GM11168 (cell line): ENCODE measurements at regions not wholly inside any gene's neighbourhood (a gene's known extent, or its start where the extent isn't known, plus 50 kb on each side); places are given as distances from the start of the nearest gene placed in this dataset.

Experiments
- in situ Hi-C: fragments of 300-500 bp; cut with MboI; formaldehyde crosslinking; loops from one replicate; pipeline ENCODE4 v1.12.0; 2022; ENCODE audit warnings: low sequenced_read_pairs; ENCODE audit not compliant: unreplicated experiment

DNA sequence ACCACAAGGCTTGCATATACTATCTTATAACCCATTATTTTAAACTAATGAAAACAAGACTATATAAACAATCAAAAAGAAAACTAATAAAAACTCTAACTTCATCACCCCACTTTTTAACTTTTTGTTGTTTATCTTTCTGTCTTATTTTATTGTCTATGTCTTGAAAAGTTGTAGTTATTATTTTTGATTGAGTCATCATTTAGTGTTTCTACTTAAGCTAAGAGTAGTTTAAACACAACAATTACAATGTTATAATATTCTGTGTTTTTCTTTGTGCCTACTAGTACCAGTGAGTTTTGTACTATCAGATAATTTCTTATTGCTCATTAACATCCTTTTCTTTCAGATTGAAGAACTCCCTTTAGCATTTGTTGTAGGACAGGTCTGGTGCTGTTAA, 318.7 kb upstream of the ATP5MC3 start:
- in situ Hi-C loops, result no loop called here

DNA sequence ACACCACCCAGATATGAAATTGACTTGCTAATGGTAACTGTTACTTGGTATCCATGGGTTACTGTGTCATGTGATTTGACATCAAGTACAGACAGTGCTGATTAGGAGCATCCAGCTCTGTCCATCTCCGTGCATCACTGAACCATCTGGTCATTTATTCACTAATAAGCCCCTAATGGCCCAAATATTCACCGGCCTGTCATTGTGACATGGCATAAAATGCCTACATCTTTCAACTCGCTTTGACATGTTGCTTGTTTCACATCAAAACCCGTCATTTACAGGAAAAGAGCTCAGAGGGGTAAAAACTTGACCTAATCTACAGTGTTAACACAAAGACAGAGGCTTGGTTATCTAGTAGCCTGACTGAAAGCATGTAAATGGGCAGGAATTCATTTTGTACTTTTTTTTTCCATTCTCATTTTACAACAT, 308.9 kb upstream of the ATP5MC3 start:
- in situ Hi-C loops, result no loop called here

DNA sequence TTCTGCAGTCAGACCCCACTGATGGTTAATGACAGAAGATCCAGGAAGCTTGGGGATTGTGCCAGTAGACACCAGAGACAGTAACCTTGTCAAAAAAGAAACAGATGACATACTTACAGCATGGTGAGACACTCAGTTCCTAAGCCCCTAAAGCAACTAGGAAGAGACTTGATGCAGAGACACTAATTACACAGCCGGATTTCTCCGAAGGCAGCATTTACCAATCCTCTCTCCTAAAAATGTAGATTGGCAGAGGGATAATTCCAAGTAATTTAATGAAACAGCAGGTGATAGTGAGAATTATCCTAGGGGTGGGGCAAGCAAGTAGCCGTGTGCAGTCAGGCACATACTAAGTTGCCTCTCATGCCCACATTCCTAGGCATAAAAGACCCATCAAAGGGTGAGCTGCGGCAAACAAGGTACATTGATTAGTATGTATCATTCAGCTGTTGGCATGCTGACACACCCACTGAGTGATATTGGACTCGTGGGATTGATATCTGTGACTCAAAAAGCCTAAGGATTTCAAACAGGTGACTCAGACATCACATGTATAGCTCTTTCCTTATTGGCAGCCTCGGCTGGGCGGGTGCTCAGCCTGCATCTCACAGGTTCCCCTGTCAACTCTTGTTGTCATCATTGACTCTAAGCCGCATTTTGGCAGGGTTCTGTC, 296.7 kb upstream of the ATP5MC3 start:
- in situ Hi-C loops, result no loop called here

DNA sequence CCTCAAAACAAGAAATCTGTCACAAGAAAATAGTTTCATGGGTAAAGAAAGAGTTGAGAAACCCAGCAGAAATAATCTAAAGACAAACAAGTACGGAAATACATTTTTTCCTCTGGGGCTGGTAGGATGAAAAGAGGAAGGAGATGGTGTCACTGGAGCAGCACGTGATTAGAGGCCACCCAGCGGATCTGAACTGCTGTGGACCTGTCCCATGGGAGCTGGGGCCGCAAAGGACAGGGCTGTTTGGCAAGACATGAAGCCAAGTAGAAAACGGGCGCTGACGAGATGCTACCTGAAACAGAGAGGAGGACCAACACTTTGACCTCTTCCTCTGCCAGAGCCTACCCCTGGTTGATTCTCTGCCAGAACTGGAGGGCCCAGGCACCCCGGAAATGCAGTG, 295.4 kb upstream of the ATP5MC3 start:
- in situ Hi-C loops, result no loop called here

DNA sequence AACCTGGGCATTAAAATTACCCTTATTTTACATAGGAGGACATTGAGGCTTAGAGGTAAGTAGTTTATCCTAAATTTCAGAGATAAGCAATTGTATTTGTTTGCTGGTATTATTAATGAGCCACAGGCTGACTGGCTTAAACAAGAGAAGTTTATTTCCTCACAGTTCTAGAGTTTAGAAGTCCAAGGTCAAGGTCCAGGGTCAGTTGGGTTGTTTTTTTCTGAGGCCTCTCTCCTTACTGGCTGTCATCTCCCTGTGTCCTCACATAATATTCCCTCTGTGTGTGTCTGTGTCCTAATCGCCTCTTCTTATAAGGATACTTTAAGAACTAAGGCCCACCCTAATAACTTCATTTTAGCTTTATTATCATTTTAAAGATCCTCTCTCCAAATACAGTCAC, 294.9 kb upstream of the ATP5MC3 start:
- in situ Hi-C loops, result no loop called here

DNA sequence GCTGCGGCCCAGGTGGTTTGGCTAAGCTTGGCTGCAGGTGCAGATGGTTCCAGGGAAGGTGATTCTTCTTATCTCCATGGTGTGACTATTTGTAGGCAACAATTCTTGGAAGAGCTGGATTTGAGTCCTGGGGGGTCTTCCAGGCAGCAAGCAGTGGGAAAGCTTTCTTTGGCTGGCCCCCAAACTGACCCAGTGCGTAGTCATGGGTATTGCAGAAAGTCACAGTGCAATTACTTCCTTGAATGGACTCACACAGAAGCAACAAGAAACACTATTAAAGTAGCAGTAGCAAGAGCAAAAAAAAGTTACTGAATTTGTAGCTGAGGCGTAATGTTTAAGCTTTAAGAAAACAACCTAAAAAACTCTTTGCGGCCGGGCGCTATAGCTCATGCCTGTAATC, 293.6 kb upstream of the ATP5MC3 start:
- in situ Hi-C loops, result no loop called here

DNA sequence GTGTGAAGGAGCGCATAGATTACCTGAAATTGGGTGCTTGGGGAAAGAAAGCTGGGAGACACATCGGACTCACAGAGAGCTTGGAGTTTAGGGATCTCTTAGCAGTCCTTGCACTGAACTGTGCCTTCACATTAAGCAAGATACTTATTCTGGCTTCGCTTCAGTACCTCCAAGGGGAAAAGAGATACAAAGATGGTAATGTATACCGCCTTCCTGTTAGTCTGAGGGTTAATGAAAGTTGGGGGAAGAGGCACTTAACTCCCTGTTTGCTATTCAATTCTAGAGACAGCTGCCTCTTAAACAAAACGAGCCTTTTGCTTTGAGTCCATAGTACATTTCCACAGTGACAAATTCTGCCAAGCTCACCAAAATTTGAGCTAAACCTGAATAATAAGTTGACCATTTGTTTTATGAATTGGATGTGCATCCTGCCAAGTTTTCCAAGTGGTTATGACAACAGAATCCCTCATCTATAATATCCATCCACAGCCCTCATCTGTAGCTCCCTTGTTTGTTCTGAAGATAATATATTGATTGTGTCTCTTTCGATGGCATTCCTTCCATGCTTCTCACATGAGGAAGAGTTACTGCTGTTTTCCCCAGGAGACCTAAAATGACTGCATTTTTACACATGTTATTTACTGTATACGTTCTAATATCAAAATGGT, 287.1 kb upstream of the ATP5MC3 start:
- in situ Hi-C loops, result no loop called here

DNA sequence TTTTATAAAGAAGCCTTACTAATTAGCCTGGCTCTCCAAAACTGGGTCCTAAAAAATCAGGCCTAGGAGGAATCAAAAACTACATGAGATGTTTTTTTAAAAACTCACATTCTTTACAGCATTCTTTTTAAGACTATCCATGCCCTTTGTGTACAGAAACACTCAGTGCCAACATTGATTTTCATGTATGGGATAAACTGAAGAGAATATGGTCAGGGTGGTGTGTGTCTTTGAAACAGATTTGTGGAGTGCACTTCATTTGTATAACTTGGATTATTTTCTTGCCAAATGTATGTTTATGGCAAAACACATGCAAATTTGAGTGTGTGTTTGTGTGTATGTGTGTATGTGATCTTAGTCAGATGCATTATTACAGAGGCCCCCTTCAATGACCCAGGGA, 283.6 kb upstream of the ATP5MC3 start:
- in situ Hi-C loops, result no loop called here

DNA sequence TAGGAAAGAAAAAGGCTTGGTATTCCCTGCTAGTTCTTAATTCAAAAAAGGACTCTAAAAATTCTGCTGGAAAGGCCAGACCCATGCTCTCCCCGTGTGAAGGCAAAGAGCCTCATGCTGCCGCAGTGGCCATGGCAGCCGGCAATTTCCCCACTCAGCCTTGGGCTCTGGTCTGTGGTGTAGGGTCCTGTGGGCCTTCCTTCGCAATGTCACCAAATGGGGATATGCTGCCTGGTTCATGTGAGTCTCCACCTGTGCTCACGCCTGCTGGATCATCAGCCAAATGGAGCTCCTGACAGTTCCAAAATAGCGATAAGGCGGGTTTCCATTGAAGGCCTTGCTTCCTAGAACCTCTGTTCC, 282.8 kb upstream of the ATP5MC3 start:
- in situ Hi-C loops, result no loop called here

DNA sequence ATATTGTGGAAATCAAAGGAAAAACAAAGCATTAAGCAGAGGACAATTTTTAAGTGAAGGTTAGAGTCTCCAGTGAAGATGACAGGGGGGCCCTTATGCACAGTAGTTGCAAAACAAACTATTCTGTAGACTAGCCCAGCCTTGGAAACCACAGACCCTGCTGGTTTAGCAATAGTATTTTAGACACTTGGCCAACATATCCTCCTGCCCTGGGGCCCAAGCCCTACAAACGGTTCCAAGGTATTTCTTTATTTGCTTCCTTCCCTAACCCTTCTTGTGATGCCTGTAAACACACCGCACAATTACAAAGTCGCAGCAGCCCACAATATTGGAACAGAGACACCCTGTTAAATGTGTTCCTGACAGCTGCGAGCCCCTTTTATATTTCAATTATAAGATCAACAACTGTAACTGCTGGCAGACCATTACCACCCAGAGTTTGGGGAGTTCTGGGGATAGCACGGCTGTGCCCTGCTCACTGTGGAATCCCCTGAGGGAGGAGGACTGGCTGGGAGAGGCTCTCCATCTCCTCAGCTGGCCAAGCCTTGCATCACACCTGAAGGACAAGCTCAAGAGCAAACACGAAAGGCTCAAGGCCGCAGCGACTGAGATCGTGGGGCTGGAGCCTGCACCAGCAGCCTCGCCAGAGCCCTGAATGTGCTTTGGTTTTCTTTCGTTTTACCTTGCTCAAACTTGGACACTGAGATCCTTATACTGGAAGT, 282.2 kb upstream of the ATP5MC3 start:
- in situ Hi-C loops, result no loop called here

DNA sequence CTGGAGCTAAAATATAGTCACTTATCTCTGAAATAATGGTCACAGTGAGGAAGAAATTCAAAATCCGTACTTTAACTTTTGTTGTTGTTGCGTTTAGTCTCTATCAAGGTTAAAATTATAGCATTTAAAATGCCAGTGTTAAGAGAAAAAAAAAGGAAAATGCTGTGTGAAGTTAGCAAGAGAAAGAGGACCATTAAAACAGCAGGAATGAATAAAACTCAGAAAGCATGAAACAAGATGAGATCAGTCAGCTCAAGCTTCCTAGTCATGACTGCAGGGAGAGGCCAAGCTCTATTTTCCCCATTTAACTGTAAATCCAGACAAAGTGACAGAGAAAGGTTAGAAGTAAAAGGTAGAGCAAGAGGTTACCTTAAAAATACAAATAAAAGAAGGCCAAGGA, 281.7 kb upstream of the ATP5MC3 start:
- in situ Hi-C loops, result no loop called here

DNA sequence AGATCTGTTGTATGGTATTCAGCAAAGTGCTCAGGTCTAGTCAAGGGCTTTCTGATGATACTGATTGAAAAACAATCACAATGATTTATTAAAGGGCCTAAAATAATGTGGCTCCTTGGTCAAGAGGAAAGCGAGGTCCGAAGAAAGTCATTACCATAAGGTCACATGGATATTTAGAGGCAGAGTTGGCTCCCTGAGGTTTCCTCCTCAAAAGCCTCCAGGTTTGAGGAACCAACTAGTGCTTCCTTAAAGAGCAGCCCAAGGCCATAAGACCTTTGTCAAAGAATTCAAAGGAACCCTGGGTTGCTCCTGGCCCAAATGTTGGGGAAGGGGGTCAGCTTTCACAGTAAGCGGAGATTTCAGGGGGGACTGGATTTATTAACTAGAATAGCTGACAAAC, 280.7 kb upstream of the ATP5MC3 start:
- in situ Hi-C loops, result no loop called here

DNA sequence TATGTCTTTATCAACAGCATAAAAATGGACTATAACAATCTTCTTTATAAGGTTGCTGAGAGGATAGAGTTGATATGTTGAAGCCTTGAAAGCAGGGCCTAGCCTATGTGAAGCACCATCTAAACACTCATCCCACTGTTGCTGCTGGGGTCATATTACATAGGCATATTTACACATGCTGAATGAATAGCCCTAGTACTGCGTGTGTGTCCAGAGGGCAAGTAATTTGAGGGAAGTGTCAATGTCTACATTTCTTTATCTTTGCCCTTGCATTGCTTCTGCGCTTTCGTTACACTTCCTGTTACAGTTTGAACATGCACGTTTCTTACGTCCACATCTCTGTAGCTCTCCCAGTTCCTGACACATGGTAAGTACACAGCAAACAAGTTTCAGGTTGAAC, 280.3 kb upstream of the ATP5MC3 start:
- in situ Hi-C loops, result no loop called here

DNA sequence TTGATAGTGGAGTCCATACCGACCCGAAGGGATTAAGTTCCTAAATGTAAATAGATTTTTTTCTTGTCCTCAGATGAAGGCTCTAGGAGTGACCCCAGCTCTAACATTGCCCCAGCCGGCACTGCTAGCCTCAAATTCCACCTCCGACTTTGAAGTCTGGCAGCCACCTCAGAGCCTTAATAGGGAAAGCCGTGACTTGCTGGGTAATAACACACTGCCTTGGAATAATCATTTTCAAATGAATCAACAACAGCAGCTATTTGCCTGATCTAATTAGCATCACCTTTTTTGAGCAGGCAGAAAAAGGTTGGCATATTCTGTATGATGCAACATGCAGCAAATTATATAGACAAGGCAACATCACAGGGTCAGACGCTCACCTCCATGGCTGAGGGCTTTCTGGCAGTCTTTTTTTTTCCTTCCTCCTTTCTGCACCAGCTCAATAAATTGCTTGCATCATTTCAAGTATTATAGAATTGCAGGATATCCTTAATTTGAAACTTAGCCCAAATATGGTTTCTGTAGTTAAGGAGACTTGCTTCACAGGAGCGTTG, 276.5 kb upstream of the ATP5MC3 start:
- in situ Hi-C loops, result no loop called here

DNA sequence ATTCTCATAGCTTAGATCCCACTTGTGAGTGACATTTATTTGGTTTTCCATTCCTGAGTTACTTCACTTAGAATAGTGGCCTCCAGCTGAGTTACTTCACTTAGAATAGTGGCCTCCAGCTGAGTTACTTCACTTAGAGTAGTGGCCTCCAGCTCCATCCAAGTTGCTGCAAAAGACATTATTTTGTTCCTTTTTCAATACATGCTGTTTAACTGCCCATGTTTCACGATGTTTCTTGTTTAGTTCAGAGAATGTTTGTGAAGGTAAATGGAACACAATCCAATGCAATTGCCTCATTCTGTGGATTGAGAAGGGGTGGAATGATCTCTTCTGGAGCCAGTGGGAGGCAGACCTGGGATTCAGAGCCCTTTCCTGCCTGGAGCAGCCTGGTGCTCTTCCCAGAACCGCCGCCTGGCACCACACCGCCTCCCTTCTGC, 273.5 kb upstream of the ATP5MC3 start:
- in situ Hi-C loops, result no loop called here

DNA sequence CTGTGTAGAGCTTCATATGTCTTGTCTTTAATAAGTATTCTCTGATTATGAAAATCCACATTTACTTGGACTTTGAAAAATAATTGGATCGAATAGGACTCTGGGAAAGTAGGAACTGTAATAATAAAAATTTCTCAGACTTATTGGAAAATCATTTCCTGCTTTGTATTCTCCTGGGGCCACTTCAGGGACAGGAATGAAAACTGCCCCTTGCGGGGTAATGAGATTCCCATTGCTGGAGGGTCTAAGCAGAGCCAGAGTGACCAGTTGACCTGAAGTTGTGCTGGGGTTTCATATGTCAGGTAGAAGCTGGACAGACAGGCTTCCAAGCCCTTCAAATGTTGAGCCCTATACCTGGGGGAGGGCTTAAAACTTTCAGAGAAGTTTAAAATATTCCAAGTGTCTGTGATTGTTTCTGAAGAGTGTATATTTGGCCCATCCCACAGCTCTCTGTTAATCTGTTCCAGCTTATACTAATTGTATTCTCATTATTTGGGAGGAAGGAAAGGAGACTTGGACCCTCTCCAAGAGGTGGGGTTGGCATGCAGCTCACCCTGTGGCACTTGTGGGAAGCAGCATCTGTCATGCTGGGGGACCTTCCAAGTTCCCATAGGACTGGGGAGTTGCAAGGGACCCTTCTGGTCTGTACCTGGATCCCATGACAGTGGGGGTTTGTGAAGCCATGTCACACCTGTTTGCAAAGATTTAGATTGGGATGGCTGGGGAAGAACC, 268.7 kb upstream of the ATP5MC3 start:
- in situ Hi-C loops, result no loop called here

DNA sequence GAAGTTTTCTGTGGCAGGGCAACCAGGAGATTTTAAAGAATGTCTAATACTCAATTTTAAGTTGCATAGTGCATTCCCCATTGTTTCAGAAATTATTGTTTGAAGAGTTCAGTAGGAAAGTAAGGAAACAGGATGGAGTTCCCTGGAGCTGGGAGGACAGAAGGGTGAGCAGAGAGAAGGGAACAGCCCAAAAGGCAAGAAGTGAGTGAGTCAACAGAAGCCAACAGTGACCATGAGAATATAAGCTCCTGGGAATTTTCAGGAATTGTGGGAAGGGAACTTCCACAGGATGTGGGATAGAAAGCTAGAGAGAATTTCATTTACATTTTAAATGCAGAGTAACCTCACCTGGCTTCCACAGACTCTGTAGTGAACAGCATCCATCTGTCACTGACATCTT, 268.1 kb upstream of the ATP5MC3 start:
- in situ Hi-C loops, result no loop called here

DNA sequence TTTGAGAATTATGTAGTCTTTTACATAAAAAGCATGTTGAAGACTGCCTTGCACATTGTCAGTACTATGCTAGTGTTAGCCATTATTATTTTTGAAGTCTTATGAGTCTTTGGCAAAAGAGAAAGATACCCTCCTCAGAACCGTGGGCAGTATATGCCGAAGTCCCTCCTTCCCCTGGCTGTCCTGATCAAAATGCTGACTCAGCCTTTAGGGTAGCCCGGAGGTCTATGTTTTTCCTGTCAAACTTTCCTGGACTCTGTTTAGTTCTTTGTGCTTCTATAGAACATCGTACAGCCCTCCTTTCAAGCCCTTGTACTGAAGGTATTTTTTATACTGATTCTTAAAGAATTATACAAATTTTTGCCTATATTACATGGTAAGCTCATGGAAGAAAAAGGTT, 264.7 kb upstream of the ATP5MC3 start:
- in situ Hi-C loops, result no loop called here

DNA sequence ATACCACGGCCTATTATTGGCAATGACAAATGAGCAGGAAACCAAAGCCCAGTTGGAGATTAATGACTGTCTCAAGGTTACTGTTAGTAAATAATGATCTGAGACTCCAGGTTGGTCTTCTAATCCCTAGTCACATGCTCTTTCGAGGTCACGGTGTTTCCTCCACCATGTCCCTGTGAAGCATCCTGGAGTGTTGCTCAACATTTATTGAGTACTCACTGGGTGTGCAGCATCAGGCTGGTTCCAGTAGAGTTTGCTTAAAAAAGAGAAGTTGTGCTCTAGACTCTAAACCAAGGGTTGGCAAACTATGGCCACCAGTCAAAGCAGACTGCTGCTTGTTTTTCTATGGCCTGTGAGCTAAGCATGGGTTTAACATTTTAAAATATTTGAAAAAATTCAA, 263.8 kb upstream of the ATP5MC3 start:
- in situ Hi-C loops, result no loop called here

DNA sequence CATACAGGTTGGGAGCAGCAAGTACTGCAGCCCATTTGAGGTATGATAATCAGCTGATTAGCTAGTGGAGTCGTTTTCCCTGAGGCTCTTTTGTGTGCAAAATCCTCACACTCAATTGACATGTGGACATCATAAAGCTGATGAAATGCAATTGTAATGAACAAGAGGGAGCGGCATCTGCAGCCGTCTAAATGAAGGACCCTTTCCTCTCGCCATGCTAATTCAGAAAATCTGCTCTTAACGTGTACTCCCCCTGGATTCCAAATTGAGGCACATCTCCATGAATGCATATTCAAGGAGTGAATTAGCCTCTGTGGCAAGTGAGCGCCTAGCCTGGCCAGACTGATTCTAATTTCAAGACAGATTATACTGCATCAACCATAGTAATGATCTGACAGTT, 260.9 kb upstream of the ATP5MC3 start:
- in situ Hi-C loops, result no loop called here
